ENCODE measurements at regions not wholly inside any gene's neighbourhood (a gene's known extent, or its start where the extent isn't known, plus 50 kb on each side); places are given as distances from the start of the nearest gene placed in this dataset.

GRCh38 chr2:56630286-56630685 lies 446.5 kb downstream of the CCDC85A start (continued):
- TF ChIP-seq BCL11A (IDR thresholded peaks at IDR 0.05; ENCODE audit: low read depth in 2 of 2, low read length in 2 of 2) (no peak), MAX (IDR thresholded peaks at IDR 0.05) (no peak), SP1 (IDR thresholded peaks at IDR 0.05; ENCODE audit: low read depth, low read length) (no peak)

All from H1 (cell line).